Sigmoid colon (tissue), 4 donors: ENCODE measurements at regions not wholly inside any gene's neighbourhood (a gene's known extent, or its start where the extent isn't known, plus 50 kb on each side); places are given as distances from the start of the nearest gene placed in this dataset.

ENCODE experiments used
- EP300 ChIP-seq, 4 donors: sonication (generic); formaldehyde crosslinking; IDR thresholded peaks; one replicate each; pipeline ENCODE4 v1.6.1; 2017; ENCODE audit warnings: antibody characterized with exemption in 4 of 4
- POLR2A ChIP-seq, 2 donors: fragments of 450-650 bp; IDR thresholded peaks; one replicate each; pipeline ENCODE4 v1.6.1; 2016; ENCODE audit warnings: antibody characterized with exemption in 2 of 2, mild to moderate bottlenecking in 2 of 2, moderate library complexity in 2 of 2
- POLR2AphosphoS5 ChIP-seq, 4 donors: sonication (generic); formaldehyde crosslinking; IDR thresholded peaks; one replicate each; pipeline ENCODE4 v1.6.1; 2017; ENCODE audit warnings: antibody characterized with exemption in 4 of 4
- TF ChIP-seq, protein P1 (sequence below), 4 experiments: fragments of 450-650 bp in 3 of 4; fragments of 200-600 bp in 1 of 4; IDR thresholded peaks; one replicate each; pipeline ENCODE4 v1.5.1; 2016 to 2019; ENCODE audit warnings: antibody characterized with exemption in 4 of 4, mild to moderate bottlenecking in 3 of 4, moderate library complexity in 2 of 4

GRCh38 chr5:154589511-154589910 is 111.5 kb upstream of the HAND1 start:
- TF ChIP-seq POLR2A (IDR thresholded peaks at IDR 0.05) (no peak), POLR2AphosphoS5 (IDR thresholded peaks at IDR 0.05) (no peak), EP300 (IDR thresholded peaks at IDR 0.05) (no peak)
- TF ChIP-seq, protein P1, sequence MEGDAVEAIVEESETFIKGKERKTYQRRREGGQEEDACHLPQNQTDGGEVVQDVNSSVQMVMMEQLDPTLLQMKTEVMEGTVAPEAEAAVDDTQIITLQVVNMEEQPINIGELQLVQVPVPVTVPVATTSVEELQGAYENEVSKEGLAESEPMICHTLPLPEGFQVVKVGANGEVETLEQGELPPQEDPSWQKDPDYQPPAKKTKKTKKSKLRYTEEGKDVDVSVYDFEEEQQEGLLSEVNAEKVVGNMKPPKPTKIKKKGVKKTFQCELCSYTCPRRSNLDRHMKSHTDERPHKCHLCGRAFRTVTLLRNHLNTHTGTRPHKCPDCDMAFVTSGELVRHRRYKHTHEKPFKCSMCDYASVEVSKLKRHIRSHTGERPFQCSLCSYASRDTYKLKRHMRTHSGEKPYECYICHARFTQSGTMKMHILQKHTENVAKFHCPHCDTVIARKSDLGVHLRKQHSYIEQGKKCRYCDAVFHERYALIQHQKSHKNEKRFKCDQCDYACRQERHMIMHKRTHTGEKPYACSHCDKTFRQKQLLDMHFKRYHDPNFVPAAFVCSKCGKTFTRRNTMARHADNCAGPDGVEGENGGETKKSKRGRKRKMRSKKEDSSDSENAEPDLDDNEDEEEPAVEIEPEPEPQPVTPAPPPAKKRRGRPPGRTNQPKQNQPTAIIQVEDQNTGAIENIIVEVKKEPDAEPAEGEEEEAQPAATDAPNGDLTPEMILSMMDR (IDR thresholded peaks at IDR 0.05), result no peak
